AG10803 (cell line): ENCODE measurements at regions not wholly inside any gene's neighbourhood (a gene's known extent, or its start where the extent isn't known, plus 50 kb on each side); places are given as distances from the start of the nearest gene placed in this dataset.
"Not testable (repeated sequence)": the region's sequence is repeated elsewhere in the genome, so short reads cannot be mapped to it uniquely, and the experiment has no call there.

Experiments
- DNase-seq: peaks from one replicate; pipeline ENCODE4 v3.0.0; 2010; ENCODE audit warnings: low read depth
- H3K4me3 ChIP-seq: 2 replicates; pipeline ENCODE4 v1.5.1; 2011; ENCODE audit warnings: mild to moderate bottlenecking, low read length, control low read depth
- TF ChIP-seq, protein P1 (sequence below): conservative IDR thresholded peaks from 2 replicates; pipeline ENCODE4 v1.5.1; 2011; ENCODE audit warnings: mild to moderate bottlenecking, low read length, control low read depth, inconsistent platforms

DNA sequence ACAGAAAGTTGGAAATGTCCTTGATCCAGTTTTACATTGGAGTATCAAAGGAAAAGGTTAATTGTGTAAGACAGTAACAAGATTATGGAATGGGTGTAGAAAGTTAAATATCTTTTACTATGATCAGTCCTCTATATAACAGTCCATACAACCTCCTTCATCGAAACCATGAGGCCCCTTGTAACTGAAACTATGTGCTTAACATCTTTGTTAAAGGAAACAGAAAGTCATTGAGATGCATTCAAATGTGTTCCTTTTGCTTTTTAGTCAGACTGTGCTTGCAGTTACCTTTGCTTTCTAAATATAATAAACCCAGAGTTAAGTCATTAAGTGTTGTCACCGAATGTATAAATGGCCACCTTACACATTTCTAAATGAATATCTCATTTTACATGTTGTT lies 1298.5 kb downstream of the ROBO2 start:
- H3K4me3 ChIP-seq, result no peak overlapping the region
- TF ChIP-seq, protein P1, sequence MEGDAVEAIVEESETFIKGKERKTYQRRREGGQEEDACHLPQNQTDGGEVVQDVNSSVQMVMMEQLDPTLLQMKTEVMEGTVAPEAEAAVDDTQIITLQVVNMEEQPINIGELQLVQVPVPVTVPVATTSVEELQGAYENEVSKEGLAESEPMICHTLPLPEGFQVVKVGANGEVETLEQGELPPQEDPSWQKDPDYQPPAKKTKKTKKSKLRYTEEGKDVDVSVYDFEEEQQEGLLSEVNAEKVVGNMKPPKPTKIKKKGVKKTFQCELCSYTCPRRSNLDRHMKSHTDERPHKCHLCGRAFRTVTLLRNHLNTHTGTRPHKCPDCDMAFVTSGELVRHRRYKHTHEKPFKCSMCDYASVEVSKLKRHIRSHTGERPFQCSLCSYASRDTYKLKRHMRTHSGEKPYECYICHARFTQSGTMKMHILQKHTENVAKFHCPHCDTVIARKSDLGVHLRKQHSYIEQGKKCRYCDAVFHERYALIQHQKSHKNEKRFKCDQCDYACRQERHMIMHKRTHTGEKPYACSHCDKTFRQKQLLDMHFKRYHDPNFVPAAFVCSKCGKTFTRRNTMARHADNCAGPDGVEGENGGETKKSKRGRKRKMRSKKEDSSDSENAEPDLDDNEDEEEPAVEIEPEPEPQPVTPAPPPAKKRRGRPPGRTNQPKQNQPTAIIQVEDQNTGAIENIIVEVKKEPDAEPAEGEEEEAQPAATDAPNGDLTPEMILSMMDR, result no peak
- no peak for DNase-seq

DNA sequence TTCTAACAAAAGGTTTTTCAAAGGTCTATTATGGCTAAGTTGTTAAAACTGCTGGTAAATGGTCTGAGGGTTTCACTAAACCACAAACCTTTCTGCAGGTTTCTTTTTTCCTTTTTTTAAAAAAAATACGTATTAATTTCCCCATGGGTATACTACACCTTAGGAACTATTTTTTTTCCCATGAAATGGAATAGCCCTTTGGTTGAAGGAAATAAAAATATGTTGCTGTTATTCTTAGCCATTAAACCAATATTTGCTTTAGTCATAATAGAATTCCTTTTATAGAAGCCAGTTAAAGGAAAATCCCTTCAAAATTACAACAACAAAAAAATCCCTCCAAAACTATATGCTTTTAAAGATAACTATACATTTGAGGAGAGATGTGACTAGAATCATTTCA lies 1303.3 kb downstream of the ROBO2 start:
- H3K4me3 ChIP-seq, result no peak overlapping the region
- no peak for DNase-seq
- TF ChIP-seq, protein P1, result no peak

DNA sequence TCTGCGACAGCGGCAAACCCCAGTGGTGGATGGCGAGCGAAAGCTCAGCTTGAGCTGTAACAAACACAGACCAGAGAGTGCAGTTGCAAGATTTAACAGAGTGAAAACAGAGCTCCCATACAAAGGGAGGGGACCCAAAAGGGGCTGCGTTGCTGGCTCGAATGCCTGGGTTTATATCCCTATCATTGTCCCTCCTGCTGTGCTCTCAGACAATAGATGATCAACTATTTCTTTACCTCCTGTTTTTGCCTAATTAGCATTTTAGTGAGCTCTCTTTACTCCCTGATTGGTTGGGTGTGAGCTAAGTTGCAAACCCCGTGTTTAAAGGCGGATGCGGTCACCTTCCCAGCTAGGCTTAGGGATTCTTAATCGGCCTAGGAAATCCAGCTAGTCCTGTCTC lies 1304.4 kb downstream of the ROBO2 start:
- not testable (repeated sequence) for H3K4me3 ChIP-seq, DNase-seq

DNA sequence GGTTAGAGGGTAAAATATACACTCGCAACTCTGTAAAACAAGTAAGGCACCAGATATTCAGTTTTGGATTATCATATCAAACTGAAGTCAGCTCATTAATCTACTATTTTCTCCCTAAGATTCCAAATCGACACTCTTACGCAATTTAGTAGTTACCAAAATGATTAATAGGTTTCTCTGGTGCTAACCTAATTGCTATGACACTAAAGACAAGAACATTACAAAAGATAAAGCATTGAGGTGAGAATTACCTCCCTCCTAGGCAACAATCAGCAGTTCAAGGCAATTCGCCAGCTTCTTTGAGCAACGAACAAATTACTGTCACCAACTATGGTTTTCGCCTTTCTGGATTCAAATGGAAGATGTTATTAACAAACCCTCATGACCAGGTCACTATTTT lies 1305.0 kb downstream of the ROBO2 start:
- H3K4me3 ChIP-seq, result no peak overlapping the region
- TF ChIP-seq, protein P1, result no peak
- no peak for DNase-seq

DNA sequence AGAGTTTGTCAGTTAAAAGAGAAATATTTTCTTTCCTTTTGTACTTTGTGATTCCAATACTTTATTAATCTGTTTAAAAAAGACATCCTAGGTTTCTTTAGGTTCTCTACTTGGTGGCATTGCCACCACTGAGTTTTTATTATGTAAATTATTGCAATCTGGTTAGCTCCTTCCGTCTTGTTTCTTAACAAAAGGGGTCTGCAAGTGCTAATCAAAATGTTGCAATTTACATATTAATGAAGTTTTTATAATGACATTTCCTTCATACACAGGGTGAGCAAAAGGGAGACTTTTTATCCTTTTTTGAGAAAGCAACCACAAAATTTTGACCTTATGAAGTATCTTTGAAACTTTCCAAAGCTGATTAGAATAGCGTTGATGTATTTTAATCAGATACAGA lies 1307.3 kb downstream of the ROBO2 start:
- no peak for DNase-seq
- no peak overlapping the region for H3K4me3 ChIP-seq
- TF ChIP-seq, protein P1, result no peak

DNA sequence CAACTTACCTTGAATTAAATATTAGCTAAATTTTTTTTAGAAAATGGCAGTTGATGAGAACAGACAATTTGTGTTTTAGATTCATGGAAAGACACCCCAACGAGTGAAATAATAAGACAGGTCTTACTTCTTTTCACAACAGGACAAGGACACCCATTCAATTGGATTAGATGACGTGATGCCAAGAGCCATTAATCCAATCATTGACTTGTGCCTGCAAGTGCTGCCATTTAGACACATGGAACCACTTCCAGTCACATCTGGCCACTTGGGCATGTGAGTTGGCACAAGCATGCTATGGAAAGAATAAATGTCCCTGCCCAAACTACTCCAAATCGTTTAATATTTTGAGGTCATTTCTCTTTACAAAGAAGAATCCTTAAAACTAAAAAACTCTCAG lies 1308.8 kb downstream of the ROBO2 start:
- DNase-seq, result no peak
- TF ChIP-seq, protein P1, result no peak

DNA sequence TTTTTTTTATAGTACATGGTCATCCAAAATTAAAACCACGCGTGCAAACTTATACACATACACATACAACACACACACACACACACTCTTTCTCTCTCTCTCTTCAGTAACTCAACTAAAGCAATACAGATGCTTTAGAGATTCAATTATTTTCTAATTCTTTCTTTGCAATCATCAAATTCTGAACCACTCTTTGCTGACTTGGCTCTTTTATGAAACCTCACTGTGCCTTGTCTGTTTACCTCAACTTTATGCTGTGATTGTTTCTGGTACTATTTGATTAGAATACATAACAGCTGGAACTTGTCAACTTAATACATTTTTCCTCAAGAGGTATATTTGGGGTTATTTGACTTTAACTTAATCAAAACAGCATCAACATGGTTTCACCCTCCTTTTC lies 1309.7 kb downstream of the ROBO2 start:
- DNase-seq, result no peak
- no peak overlapping the region for H3K4me3 ChIP-seq
- TF ChIP-seq, protein P1, result no peak

More for the DNA sequence above, 1308.8 kb downstream of the ROBO2 start:
- no peak overlapping the region for H3K4me3 ChIP-seq

DNA sequence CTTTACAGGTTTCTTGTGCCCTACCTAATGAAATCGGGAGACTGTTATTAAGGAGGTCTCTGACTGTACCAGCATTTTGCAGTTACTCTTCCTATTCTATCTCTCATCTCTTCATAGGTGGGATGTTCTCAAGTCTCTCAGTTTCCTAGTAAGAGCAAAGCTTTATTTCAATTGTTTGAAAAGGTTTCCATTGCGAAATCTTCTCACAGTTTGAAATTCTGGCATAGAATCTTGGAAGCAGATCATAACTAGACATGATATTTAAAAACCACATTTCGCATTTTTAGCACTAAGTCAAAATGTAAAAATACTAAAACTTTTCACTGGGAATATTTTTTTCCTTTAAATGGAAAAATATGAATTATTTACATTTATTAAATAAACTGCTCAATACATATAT lies 1311.4 kb downstream of the ROBO2 start:
- no peak overlapping the region for H3K4me3 ChIP-seq
- TF ChIP-seq, protein P1, result no peak
- no peak for DNase-seq
